ENCODE measurements at regions not wholly inside any gene's neighbourhood (a gene's known extent, or its start where the extent isn't known, plus 50 kb on each side); places are given as distances from the start of the nearest gene placed in this dataset.

DNA sequence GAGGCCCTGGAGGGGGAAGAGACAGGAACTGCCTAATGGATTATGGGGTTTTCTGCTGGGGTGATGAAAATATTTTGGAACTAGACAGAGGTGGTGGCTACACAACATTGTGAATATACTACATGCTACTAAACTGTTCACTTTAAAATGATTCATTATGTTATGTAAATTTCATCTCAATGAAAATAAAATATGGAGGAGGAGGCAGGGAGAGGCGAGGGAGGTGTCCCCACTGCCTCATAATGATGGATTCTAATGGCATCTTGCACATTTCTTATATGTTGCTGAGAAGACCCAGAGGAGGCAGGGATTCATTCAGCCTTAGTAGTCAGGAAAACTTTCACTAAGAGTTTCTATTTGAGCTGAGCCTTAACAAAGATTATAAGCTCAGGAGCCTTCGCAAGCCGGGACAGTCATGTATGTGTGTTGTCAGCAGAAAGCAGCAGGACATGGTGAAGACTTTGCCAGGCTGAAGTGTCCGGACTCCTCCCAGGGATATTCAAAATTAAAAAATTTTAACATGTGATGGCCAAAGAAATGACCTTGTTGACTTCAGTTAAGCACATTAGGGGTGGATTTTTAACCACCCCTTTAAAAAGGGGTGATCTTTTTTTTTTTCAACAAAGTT, 158.6 kb upstream of the PCSK2 start:
- TF ChIP-seq, protein P1, sequence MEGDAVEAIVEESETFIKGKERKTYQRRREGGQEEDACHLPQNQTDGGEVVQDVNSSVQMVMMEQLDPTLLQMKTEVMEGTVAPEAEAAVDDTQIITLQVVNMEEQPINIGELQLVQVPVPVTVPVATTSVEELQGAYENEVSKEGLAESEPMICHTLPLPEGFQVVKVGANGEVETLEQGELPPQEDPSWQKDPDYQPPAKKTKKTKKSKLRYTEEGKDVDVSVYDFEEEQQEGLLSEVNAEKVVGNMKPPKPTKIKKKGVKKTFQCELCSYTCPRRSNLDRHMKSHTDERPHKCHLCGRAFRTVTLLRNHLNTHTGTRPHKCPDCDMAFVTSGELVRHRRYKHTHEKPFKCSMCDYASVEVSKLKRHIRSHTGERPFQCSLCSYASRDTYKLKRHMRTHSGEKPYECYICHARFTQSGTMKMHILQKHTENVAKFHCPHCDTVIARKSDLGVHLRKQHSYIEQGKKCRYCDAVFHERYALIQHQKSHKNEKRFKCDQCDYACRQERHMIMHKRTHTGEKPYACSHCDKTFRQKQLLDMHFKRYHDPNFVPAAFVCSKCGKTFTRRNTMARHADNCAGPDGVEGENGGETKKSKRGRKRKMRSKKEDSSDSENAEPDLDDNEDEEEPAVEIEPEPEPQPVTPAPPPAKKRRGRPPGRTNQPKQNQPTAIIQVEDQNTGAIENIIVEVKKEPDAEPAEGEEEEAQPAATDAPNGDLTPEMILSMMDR (IDR thresholded peaks at IDR 0.05) = no peak
- DNase-seq (ENCODE audit: low spot score) (no peak), ATAC-seq (ENCODE audit: low FRiP score) (no peak)

DNA sequence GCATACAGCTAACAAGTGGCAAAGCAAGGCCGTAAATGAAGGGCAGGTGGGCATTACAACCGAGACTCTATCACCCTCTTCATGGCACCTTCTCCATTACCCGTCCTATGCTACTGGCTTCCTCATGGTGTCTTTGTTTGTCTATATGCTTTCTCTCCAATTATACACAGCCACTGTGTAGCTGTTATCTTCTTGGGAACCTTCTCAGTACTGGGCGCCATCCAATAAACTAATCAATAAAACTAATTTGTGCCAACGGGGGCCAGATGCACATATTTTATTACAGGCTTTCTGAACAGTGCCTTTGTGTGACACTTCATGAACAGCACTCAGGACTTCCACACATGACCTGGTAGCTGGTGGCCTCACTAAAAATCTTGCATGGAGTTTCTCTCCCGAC, 149.8 kb upstream of the PCSK2 start:
- DNase-seq (ENCODE audit: low spot score) (no peak), ATAC-seq (ENCODE audit: low FRiP score) (no peak)
- TF ChIP-seq, protein P1 (IDR thresholded peaks at IDR 0.05) = no peak

DNA sequence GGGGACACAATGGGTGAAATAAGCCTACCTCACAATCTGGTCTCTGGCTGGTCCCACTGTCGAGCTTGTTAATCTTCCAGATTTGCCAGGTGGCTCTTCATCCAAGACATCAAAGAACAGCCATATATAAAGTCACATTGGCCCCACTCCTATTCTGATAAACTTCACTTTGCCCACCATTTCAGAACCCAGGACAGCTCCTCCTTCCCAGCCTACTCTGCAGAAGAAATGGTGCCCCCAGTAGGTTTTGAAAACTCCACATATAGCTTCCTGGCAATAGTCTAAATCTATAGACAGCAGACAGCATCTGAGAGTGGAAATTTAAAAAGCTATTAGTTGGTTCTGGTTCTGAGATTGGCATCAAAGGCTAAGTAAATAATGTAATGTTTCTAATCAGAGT, 143.1 kb upstream of the PCSK2 start:
- no peak for DNase-seq (ENCODE audit: low spot score)
- no peak for ATAC-seq (ENCODE audit: low FRiP score)
- TF ChIP-seq, protein P1 (IDR thresholded peaks at IDR 0.05) = no peak

DNA sequence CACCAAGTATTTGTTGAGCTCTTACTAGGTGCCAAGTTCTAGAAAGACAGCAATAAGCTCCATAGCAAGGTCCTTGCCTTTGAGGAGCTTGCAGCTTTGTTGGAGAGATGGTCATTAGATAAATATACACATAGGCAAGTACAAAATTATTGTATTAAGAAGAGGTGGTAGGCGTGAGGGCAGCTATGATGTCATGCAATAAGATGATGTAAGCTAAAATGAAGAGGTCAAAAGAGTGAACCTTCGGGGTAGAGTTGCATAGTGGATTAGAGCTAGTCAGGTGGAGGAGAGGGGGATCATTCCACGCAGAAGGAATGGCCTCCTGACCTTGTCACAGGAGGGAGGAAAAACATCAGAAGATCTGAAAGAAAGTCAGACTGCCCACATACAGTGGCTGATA, 141.9 kb upstream of the PCSK2 start:
- TF ChIP-seq, protein P1 (IDR thresholded peaks at IDR 0.05) = no peak
- DNase-seq (ENCODE audit: low spot score) (no peak), ATAC-seq (ENCODE audit: low FRiP score) (no peak)

DNA sequence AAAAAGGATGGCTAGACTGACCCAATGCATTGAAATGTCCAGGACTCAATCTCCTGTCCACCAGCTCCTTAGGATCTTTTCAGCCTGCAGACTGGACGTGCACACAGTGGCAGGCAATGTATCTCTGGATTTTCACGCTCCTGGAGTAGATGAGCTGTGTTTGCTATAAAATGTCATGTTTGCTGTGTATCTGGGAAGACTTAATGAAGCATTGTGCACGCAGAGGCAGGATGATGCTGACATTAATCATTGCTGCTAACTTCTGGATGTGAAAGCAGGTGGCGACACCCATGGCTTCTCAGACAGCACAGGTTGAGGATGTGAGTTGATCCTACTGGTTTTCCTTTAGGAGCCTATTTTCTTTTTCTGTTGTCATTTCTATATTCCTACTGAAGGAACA, 133.1 kb upstream of the PCSK2 start:
- ATAC-seq (ENCODE audit: low FRiP score) (no peak), DNase-seq (ENCODE audit: low spot score) (no peak)
- TF ChIP-seq, protein P1 (IDR thresholded peaks at IDR 0.05) = no peak

DNA sequence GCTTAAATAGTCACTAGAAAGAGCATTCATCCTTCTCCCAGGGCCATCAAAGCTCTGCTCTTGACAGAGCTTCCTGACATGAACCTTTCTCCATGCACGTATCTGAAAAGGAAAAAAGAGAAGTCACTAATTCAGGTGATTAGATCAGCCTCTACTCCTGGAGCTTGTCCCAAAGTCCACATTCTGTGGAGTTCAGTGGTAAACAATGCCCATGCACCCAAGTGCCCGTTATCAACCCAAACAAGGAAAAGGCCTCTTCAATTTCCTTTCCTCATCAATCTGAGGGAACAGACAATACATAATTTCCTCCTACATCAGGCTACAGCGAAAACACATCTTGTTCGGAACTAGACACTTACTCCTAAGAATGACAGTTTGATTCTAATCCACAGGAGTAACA, 129.2 kb upstream of the PCSK2 start:
- ATAC-seq (ENCODE audit: low FRiP score) (no peak), DNase-seq (ENCODE audit: low spot score) (no peak)
- TF ChIP-seq, protein P1 (IDR thresholded peaks at IDR 0.05) = no peak

DNA sequence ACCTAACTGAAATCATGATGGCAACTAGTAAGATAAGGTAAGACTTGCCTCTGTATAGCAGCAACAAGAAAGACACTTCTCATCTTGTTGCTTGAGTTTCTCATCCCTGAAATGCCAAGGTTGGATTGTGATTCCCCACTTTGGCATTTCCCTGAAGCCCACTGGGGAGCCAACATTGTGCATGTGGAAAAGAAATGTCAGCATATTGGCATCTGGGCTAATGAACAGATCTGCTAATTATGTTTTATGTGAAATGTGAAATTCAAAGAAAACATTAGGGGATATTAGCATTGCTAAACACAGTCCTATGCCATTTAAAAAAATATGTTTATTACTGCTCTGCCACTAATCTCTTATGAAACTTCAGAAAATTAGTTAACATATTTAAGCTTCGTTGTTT, 126.3 kb upstream of the PCSK2 start:
- DNase-seq (ENCODE audit: low spot score) = no peak
- ATAC-seq (ENCODE audit: low FRiP score) = no peak
- TF ChIP-seq, protein P1 (IDR thresholded peaks at IDR 0.05) = no peak
